Cardiac fibroblast (primary cell): ENCODE measurements at regions not wholly inside any gene's neighbourhood (a gene's known extent, or its start where the extent isn't known, plus 50 kb on each side); places are given as distances from the start of the nearest gene placed in this dataset.

Source experiments
- DNase-seq, 2 donors: peaks; one replicate each; pipeline versions ENCODE4 v3.0.0 to v3.0.0-alpha.2; 2010; ENCODE audit warnings: low read depth in 2 of 2
- H3K4me3 ChIP-seq, 2 donors: replicated peaks in 1 of 2; 1 replicate in 1 of 2; 2 replicates in 1 of 2; pipeline ENCODE4 v1.5.1; 2011; ENCODE audit warnings: low read depth in 2 of 2, low read length in 2 of 2, mild to moderate bottlenecking in 2 of 2, moderate library complexity in 1 of 2
- CTCF ChIP-seq: IDR thresholded peaks from one replicate; pipeline ENCODE4 v1.5.1; 2011; ENCODE audit warnings: low read depth, mild to moderate bottlenecking, low read length, inconsistent platforms

GRCh38 chr4:178535939-178536579 lies 1093.8 kb upstream of the AGA start:
- TF ChIP-seq CTCF: no peak
- no peak overlapping the region for H3K4me3 ChIP-seq
- no peak for DNase-seq

GRCh38 chr4:178553201-178553600 lies 1111.0 kb upstream of the AGA start:
- no peak for DNase-seq
- H3K4me3 ChIP-seq: no peak overlapping the region

GRCh38 chr4:178554352-178554751 lies 1112.1 kb upstream of the AGA start:
- no peak for TF ChIP-seq CTCF
- no peak overlapping the region for H3K4me3 ChIP-seq
- no peak for DNase-seq

More at GRCh38 chr4:178553201-178553600, 1111.0 kb upstream of the AGA start:
- no peak for TF ChIP-seq CTCF

GRCh38 chr4:178556796-178557195 lies 1114.6 kb upstream of the AGA start:
- no peak for DNase-seq
- no peak overlapping the region for H3K4me3 ChIP-seq
- no peak for TF ChIP-seq CTCF

GRCh38 chr4:178577933-178578332 lies 1135.7 kb upstream of the AGA start:
- TF ChIP-seq CTCF: no peak
- no peak for DNase-seq
- no peak overlapping the region for H3K4me3 ChIP-seq

- TF ChIP-seq CTCF: no peak
- H3K4me3 ChIP-seq: no peak overlapping the region
- no peak for DNase-seq
These were observed 1153.4 kb upstream of the AGA start for GRCh38 chr4:178595500-178596138.
